Pancreas (tissue), 10 donors: ENCODE measurements at regions not wholly inside any gene's neighbourhood (a gene's known extent, or its start where the extent isn't known, plus 50 kb on each side); places are given as distances from the start of the nearest gene placed in this dataset.

Experiments used
- ATAC-seq, 4 donors: fragments of 200-7000 bp; cut with Tn5 transposase; one replicate each; pipeline versions ENCODE4 v1.8.0 to v1.9.1; 2020; ENCODE audit warnings: mild to moderate bottlenecking in 4 of 4, moderate library complexity in 4 of 4
- DNase-seq, 6 donors: peaks; one replicate each; pipeline ENCODE4 v3.0.0-alpha.2; 2020
- FAIRE-seq: peaks from 2 replicates; lab custom pipeline; 2012; peaks lifted over from hg19 to GRCh38; lab: Jason Lieb, UNC
- H3K27ac ChIP-seq, 4 donors: fragments of 200-600 bp; sonication (generic); 1 replicate in 3 of 4; 2 replicates in 1 of 4; pipeline versions ENCODE4 v1.5.0 to v1.8.0; 2020
- H3K27me3 ChIP-seq, 4 donors: fragments of 200-600 bp; one replicate each; pipeline ENCODE4 v1.8.0; 2021
- H3K36me3 ChIP-seq, 3 donors: fragments of 200-600 bp; sonication (generic) in 1 of 3; one replicate each; pipeline versions ENCODE4 v1.5.0 to v1.8.0; 2020 to 2021
- H3K4me1 ChIP-seq, 3 donors: fragments of 200-600 bp; one replicate each; pipeline ENCODE4 v1.8.0; 2021
- H3K4me3 ChIP-seq, 4 donors: fragments of 200-600 bp; sonication (generic) in 2 of 4; one replicate each; pipeline versions ENCODE4 v1.5.0 to v1.8.0; 2020 to 2021
- H3K9me3 ChIP-seq, 4 donors: fragments of 200-600 bp; one replicate each; pipeline ENCODE4 v1.8.0; 2021
- CTCF ChIP-seq, 4 donors: fragments of 200-600 bp; sonication (generic) in 3 of 4; IDR thresholded peaks; one replicate each; pipeline versions ENCODE4 v1.5.0 to v1.8.0; 2021; ENCODE audit warnings: antibody characterized with exemption in 4 of 4
- WGBS, 2 donors: extraction: QIAGEN DNeasy Blood & Tissue Kit; methylation state at CpG; one replicate each; pipeline ENCODE4 v1.1.7; 2013; 5-methylcytosine and 5-hydroxymethylcytosine counted together
- intact Hi-C, 3 donors: fragments of 100-400 bp; cut with DNase I; formaldehyde crosslinking; loops; one replicate each; pipeline versions ENCODE4 v1.11.1 to v1.14.2; 2022
- donor health status: healthy with polysubstance abuse.
- donor health status: DM: no; HTN: no; CAD: no; lungs with moderate emphysema.
- donor health status: DM: no; HTN: no; CAD: no.
- donor health status: control.
- donor health status: control.
- donor health status: Bipolar disorder and iron deficiency.
- donor health status: DM: yes; HTN: yes; CAD: no.
- donor health status: DM: no; HTN: no; CAD: no.
- donor health status: DM: no; HTN: no; CAD: no.
- donor health status: DM: yes; HTN: yes; CAD: no.

- no peak for TF ChIP-seq CTCF (IDR thresholded peaks at IDR 0.05)
- no peak for FAIRE-seq
- 87 to 92% methylated on average over 2 of the region's 2 CpGs for WGBS, 2 donors
Observed at GRCh38 chr9:108386032-108386431, 469.8 kb downstream of the ACTL7B start.

GRCh38 chr9:108383796-108384195, 472.0 kb downstream of the ACTL7B start:
- ATAC-seq = no peak
- whole genome bisulfite sequencing, 2 donors = 22 to 30% methylated on average over 1 of the region's 1 CpG
- H3K4me3 ChIP-seq = no peak overlapping the region
- no peaks in the 10 kb centered on the region for H3K36me3 ChIP-seq
- DNase-seq = no peak
- FAIRE-seq = no peak
- H3K27ac ChIP-seq = no peak overlapping the region
- intact Hi-C loops = no loop called here
- H3K27me3 ChIP-seq = no peaks in the 10 kb centered on the region
- H3K4me1 ChIP-seq = no peaks in the 10 kb centered on the region
- no peak for TF ChIP-seq CTCF (IDR thresholded peaks at IDR 0.05)
- no peaks in the 10 kb centered on the region for H3K9me3 ChIP-seq

More at GRCh38 chr9:108386032-108386431, 469.8 kb downstream of the ACTL7B start:
- Histone ChIP-seq H3K36me3 (no peaks in the 10 kb centered on the region), H3K9me3 (no peaks in the 10 kb centered on the region), H3K4me1 (no peaks in the 10 kb centered on the region), H3K27ac (no peak overlapping the region), H3K4me3 (no peak overlapping the region), H3K27me3 (no peaks in the 10 kb centered on the region)
- no peak for DNase-seq
- intact Hi-C loops = no loop called here
- ATAC-seq = no peak

GRCh38 chr9:108382310-108382709, 473.5 kb downstream of the ACTL7B start:
- ATAC-seq (peak; percentile 95 to 98 (median 96)), FAIRE-seq (no peak), DNase-seq (peak; percentile 67 to 93 (median 85))
- intact Hi-C loops = no loop called here
- no peak overlapping the region for H3K4me3 ChIP-seq
- no peak for TF ChIP-seq CTCF (IDR thresholded peaks at IDR 0.05)
- WGBS, 2 donors = 25 to 27% methylated on average over 6 of the region's 6 CpGs
- H3K4me1 ChIP-seq = no peaks in the 10 kb centered on the region
- no peaks in the 10 kb centered on the region for H3K36me3 ChIP-seq
- H3K27ac ChIP-seq = peak overlapping the region in 1 of 4 donors; percentile 13
- H3K27me3 ChIP-seq = no peaks in the 10 kb centered on the region
- no peaks in the 10 kb centered on the region for H3K9me3 ChIP-seq

GRCh38 chr9:108377881-108378280, 477.9 kb downstream of the ACTL7B start:
- Histone ChIP-seq H3K4me3 (no peak overlapping the region), H3K36me3 (no peaks in the 10 kb centered on the region), H3K27me3 (no peaks in the 10 kb centered on the region), H3K4me1 (no peaks in the 10 kb centered on the region), H3K27ac (no peak overlapping the region), H3K9me3 (no peaks in the 10 kb centered on the region)
- ATAC-seq (no peak), FAIRE-seq (no peak), DNase-seq (no peak)
- intact Hi-C loops = no loop called here
- TF ChIP-seq CTCF (IDR thresholded peaks at IDR 0.05) = no peak
- WGBS, 2 donors = 96 to 99% methylated on average over 2 of the region's 2 CpGs

- Histone ChIP-seq H3K36me3 (no peaks in the 10 kb centered on the region), H3K4me1 (no peaks in the 10 kb centered on the region), H3K27me3 (no peaks in the 10 kb centered on the region), H3K9me3 (no peaks in the 10 kb centered on the region), H3K27ac (no peak overlapping the region), H3K4me3 (no peak overlapping the region)
- no peak for FAIRE-seq
- 46 to 48% methylated on average over 3 of the region's 3 CpGs for WGBS, 2 donors
- no peak for TF ChIP-seq CTCF (IDR thresholded peaks at IDR 0.05)
- ATAC-seq = no peak
- no peak for DNase-seq
- intact Hi-C loops = no loop called here
Observed at GRCh38 chr9:108377382-108377781, 478.4 kb downstream of the ACTL7B start.
